PFSK-1 (cell line): ENCODE measurements at regions not wholly inside any gene's neighbourhood (a gene's known extent, or its start where the extent isn't known, plus 50 kb on each side); places are given as distances from the start of the nearest gene placed in this dataset.

Experiments
- POLR2AphosphoS5 ChIP-seq: IDR thresholded peaks from 2 replicates; pipeline ENCODE4 v1.6.1; 2012; ENCODE audit warnings: low read depth, mild to moderate bottlenecking, control low read depth, low read length, moderate library complexity
- REST ChIP-seq, 2 experiments: IDR thresholded peaks; 2 replicates each; pipeline versions ENCODE4 v1.6.1 to v1.8.0; 2011 to 2012; ENCODE audit warnings: low read depth in 2 of 2, low read length in 2 of 2, control low read depth in 1 of 2, inconsistent platforms in 1 of 2, mild to moderate bottlenecking in 1 of 2, moderate library complexity in 1 of 2; ENCODE audit not compliant: insufficient read depth in 1 of 2
- TAF1 ChIP-seq: IDR thresholded peaks from 2 replicates; pipeline ENCODE4 v1.6.1; 2012; ENCODE audit warnings: low read length, control low read depth, borderline replicate concordance; ENCODE audit not compliant: insufficient read depth

- TF ChIP-seq TAF1, result no peak
- TF ChIP-seq POLR2AphosphoS5, result no peak
- TF ChIP-seq REST (IDR thresholded peaks at IDR 0.05; ENCODE audit: insufficient read depth in 1 of 2, low read depth in 2 of 2, low read length in 2 of 2), result no peak
These were observed 145.7 kb upstream of the ALDH1B1 start for GRCh38 chr9:38246833-38247232.
